HG03139 (cell line): ENCODE measurements at regions not wholly inside any gene's neighbourhood (a gene's known extent, or its start where the extent isn't known, plus 50 kb on each side); places are given as distances from the start of the nearest gene placed in this dataset.

Source experiments
- ATAC-seq: cut with Tn5 transposase; IDR thresholded peaks from one replicate; pipeline ENCODE4 v1.9.1; 2021; ENCODE audit not compliant: unreplicated experiment

- ATAC-seq = no peak
Observed at GRCh38 chr6:145244349-145245100, 490.8 kb downstream of the EPM2A start.

- ATAC-seq = no peak
Observed at GRCh38 chr6:145245119-145245518, 490.2 kb downstream of the EPM2A start.

- ATAC-seq = no peak
Observed at GRCh38 chr6:145247692-145248419, 487.5 kb downstream of the EPM2A start.

GRCh38 chr6:145250436-145250835, 484.9 kb downstream of the EPM2A start:
- ATAC-seq = no peak

- no peak for ATAC-seq
Observed at GRCh38 chr6:145252737-145253136, 482.6 kb downstream of the EPM2A start.

- no peak for ATAC-seq
Observed at GRCh38 chr6:145254649-145255401, 480.5 kb downstream of the EPM2A start.

GRCh38 chr6:145257704-145258103, 477.6 kb downstream of the EPM2A start:
- no peak for ATAC-seq

- no peak for ATAC-seq
Observed at GRCh38 chr6:145258122-145258521, 477.2 kb downstream of the EPM2A start.

GRCh38 chr6:145260484-145261175, 474.7 kb downstream of the EPM2A start:
- ATAC-seq = no peak

GRCh38 chr6:145261758-145262157, 473.6 kb downstream of the EPM2A start:
- ATAC-seq = no peak

GRCh38 chr6:145262771-145263170, 472.5 kb downstream of the EPM2A start:
- no peak for ATAC-seq

- no peak for ATAC-seq
Observed at GRCh38 chr6:145263778-145264211, 471.5 kb downstream of the EPM2A start.

GRCh38 chr6:145266432-145267075, 468.8 kb downstream of the EPM2A start:
- ATAC-seq = no peak

GRCh38 chr6:145267076-145267867, 468.0 kb downstream of the EPM2A start:
- ATAC-seq = no peak

GRCh38 chr6:145270464-145270863, 464.9 kb downstream of the EPM2A start:
- ATAC-seq = no peak

- ATAC-seq = no peak
Observed at GRCh38 chr6:145271040-145271439, 464.3 kb downstream of the EPM2A start.

- no peak for ATAC-seq
Observed at GRCh38 chr6:145271577-145271976, 463.7 kb downstream of the EPM2A start.

GRCh38 chr6:145272246-145272645, 463.1 kb downstream of the EPM2A start:
- ATAC-seq = no peak

- no peak for ATAC-seq
Observed at GRCh38 chr6:145273136-145273535, 462.2 kb downstream of the EPM2A start.

- ATAC-seq = no peak
Observed at GRCh38 chr6:145274083-145274482, 461.2 kb downstream of the EPM2A start.
